ENCODE measurements at regions not wholly inside any gene's neighbourhood (a gene's known extent, or its start where the extent isn't known, plus 50 kb on each side); places are given as distances from the start of the nearest gene placed in this dataset.

- no peak for TF ChIP-seq POLR2AphosphoS5 (IDR thresholded peaks at IDR 0.05; ENCODE audit: low read depth, low read length)
- no peak for TF ChIP-seq REST (IDR thresholded peaks at IDR 0.05; ENCODE audit: insufficient read depth in 1 of 2, low read depth in 2 of 2, low read length in 2 of 2)
Measured at GRCh38 chr2:216296856-216297255, 75.4 kb downstream of the MARCHF4 start.

All from PFSK-1 (cell line).